ENCODE measurements at regions not wholly inside any gene's neighbourhood (a gene's known extent, or its start where the extent isn't known, plus 50 kb on each side); places are given as distances from the start of the nearest gene placed in this dataset.

GRCh38 chr2:221897718-221898117, 325.6 kb upstream of the EPHA4 start:
- no peak for TF ChIP-seq CTCF (IDR thresholded peaks at IDR 0.05)
- TF ChIP-seq POLR2A (IDR thresholded peaks at IDR 0.05) = no peak
